ENCODE measurements at regions not wholly inside any gene's neighbourhood (a gene's known extent, or its start where the extent isn't known, plus 50 kb on each side); places are given as distances from the start of the nearest gene placed in this dataset.

DNA sequence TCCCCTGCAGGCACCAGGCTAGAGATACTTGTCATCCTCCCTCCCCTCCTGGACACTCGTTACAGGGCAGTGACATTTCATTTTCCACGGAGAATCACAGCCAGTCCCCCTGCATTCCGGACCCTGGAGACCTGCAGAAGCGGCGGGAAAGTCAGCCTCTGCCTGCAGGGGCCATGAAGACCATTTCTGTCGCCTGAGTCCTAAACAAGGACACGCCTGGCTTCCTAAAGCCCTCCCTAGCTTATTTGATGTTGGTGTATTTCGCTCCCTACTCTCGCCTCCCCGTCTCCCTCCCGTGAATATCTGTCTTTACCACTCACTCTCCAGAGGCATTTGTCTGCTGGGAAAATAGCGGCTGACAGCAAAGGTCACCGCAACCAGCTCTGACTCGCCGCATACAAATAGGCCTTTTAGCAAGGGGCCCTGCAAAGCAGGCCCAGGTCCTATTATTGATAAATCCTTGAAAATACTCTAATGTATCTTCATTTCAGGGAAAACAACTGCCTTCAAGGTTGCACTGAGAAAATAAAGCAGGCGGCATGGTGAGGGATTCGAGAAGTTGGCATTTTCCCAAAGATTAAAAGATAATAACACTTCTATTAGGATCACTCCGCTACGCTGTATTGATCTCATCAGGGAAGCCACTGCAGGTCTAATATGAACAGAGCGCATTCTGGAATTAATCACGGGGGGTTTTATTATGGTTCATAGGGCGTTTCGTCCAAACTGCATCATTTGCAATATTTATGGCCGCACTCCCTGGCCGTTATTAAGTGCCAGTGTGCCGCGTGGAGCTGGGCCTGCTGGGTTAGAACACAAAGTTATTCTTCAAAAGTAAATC lies 447.1 kb upstream of the CDH5 start:
- WGBS (ENCODE audit: insufficient coverage) = 32% methylated on average over 15 of the region's 27 CpGs
- no peak overlapping the region for H3K4me3 ChIP-seq (ENCODE audit: low read depth, low read length)
- peak; percentile 4 to 93 (median 35) for DNase-seq (ENCODE audit: low read depth in 4 of 6, low spot score in 6 of 6)
- H3K4me1 ChIP-seq (ENCODE audit: control insufficient read depth, insufficient read depth, low read length) = peaks cover 16% of the 10 kb centered on the region
- peak overlapping the region; percentile 22 for H3K27ac ChIP-seq (ENCODE audit: low read depth, low read length)
- H3K36me3 ChIP-seq (ENCODE audit: control insufficient read depth, insufficient read depth, low read length) = no peaks in the 10 kb centered on the region
- H3K27me3 ChIP-seq (ENCODE audit: control insufficient read depth, insufficient read depth, low read length) = no peaks in the 10 kb centered on the region
- peaks cover 1% of the 10 kb centered on the region for H3K9me3 ChIP-seq (ENCODE audit: control insufficient read depth, insufficient read depth, low read length)

DNA sequence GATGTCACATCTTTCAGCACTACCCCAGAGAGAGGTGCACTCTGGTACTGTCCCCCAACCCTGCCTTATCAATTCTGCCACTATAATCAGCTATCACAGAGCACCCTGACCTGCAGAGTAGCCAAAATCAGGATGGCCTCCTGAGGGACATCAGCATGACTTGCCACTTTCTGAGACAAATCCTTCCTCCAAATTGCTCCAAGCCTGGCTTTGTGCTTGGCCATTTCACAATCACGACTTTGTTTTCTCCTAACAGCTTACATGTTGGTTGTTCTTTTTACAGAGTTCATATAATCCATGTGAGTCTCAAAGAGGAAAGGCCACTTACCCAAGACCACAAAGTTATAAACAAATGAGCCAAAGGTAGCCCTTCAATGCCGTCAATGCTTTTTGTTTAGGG lies 449.0 kb upstream of the CDH5 start:
- Histone ChIP-seq H3K27me3 (ENCODE audit: control insufficient read depth, insufficient read depth, low read length) (no peaks in the 10 kb centered on the region), H3K4me3 (ENCODE audit: low read depth, low read length) (no peak overlapping the region), H3K27ac (ENCODE audit: low read depth, low read length) (no peak overlapping the region), H3K4me1 (ENCODE audit: control insufficient read depth, insufficient read depth, low read length) (peaks cover 16% of the 10 kb centered on the region), H3K36me3 (ENCODE audit: control insufficient read depth, insufficient read depth, low read length) (no peaks in the 10 kb centered on the region), H3K9me3 (ENCODE audit: control insufficient read depth, insufficient read depth, low read length) (peaks cover 1% of the 10 kb centered on the region)
- WGBS (ENCODE audit: insufficient coverage) = 100% methylated on average over 1 of the region's 2 CpGs
- DNase-seq (ENCODE audit: low read depth in 4 of 6, low spot score in 6 of 6) = no peak

DNA sequence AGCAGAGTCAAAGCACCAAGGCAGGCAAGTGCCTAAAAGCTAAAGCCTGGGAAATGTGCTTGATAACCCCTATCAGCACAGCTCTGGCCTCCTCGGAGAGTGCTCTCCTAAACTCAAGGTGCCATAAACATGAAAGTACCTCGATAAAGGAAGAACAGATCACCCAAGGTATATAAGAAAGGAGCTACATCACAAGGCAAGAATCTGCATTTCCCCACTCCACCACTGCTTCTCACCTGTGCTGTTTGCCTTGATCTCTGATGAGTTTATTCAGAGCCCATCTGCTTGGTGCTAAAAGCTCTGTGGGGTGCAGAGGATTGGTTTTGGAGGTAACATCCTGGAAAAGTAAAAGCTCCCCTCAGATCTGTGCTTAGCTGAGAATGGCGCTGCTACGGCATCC lies 449.5 kb upstream of the CDH5 start:
- Histone ChIP-seq H3K4me3 (ENCODE audit: low read depth, low read length) (no peak overlapping the region), H3K27me3 (ENCODE audit: control insufficient read depth, insufficient read depth, low read length) (no peaks in the 10 kb centered on the region), H3K4me1 (ENCODE audit: control insufficient read depth, insufficient read depth, low read length) (peaks cover 16% of the 10 kb centered on the region), H3K27ac (ENCODE audit: low read depth, low read length) (no peak overlapping the region), H3K36me3 (ENCODE audit: control insufficient read depth, insufficient read depth, low read length) (no peaks in the 10 kb centered on the region), H3K9me3 (ENCODE audit: control insufficient read depth, insufficient read depth, low read length) (peaks cover 1% of the 10 kb centered on the region)
- peak in 1 of 6 donors; percentile 37 for DNase-seq (ENCODE audit: low read depth in 4 of 6, low spot score in 6 of 6)
- WGBS (ENCODE audit: insufficient coverage) = no CpG with 5 or more reads among the region's 4 CpGs

DNA sequence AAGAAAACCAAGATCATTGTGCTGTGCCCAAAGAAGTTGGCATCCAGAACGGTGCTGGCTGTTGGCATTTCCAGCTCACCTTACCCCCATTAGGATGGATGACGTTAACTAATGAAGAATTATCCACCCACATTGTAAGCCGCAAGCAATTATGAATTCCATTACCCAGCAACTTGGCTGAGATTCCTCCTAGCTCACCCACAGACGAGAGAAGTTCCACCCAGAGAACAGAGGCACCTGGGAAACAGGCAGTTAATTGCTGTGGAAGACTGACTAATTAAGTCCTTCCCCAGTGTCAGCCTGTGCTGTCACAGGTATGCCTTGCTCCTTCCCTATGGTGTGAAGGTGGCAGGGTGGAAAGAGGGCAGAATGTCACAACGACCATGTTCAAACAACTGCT lies 456.2 kb upstream of the CDH5 start:
- Histone ChIP-seq H3K9me3 (ENCODE audit: control insufficient read depth, insufficient read depth, low read length) (no peaks in the 10 kb centered on the region), H3K4me1 (ENCODE audit: control insufficient read depth, insufficient read depth, low read length) (peaks cover 12% of the 10 kb centered on the region), H3K4me3 (ENCODE audit: low read depth, low read length) (no peak overlapping the region), H3K27me3 (ENCODE audit: control insufficient read depth, insufficient read depth, low read length) (no peaks in the 10 kb centered on the region), H3K27ac (ENCODE audit: low read depth, low read length) (no peak overlapping the region), H3K36me3 (ENCODE audit: control insufficient read depth, insufficient read depth, low read length) (no peaks in the 10 kb centered on the region)
- 64% methylated on average over 2 of the region's 5 CpGs for WGBS (ENCODE audit: insufficient coverage)
- DNase-seq (ENCODE audit: low read depth in 4 of 6, low spot score in 6 of 6) = no peak

DNA sequence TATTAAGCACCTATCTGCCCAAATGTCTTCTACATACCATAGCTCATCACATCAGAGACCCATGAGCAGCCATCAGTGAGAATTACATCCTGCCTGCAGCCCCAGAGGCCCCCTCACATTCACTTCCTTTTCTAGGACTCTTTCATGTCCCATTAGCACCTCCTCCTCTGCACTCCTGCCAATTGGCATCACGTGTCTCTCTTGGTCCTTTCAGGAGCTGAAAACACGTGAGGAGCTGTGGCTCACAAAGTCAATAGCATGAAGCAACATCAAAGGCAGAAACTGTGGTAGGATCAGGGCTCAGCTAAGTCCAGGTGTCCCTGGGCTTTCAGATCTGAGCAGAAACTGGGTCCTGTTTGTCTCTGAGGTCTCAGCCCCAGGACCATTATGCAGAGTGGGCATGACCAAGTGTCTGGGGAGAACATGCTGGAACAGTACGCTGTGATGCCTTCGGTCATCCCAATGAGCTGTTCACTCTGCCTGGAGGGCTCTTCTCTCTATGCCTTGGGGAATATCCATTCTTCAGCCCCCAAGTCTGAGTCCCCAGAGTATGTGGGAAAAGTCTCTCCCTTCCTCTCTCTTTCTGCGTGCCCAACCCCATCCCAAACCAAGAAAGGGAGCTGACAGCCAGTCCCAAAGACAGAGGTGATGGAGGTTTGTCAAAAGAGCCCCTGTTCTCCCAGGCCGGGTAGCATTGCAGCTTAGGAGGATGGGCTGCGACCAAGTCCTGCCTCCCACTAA lies 457.0 kb upstream of the CDH5 start:
- DNase-seq (ENCODE audit: low read depth in 4 of 6, low spot score in 6 of 6) = peak in 2 of 6 donors; percentile 24
- WGBS (ENCODE audit: insufficient coverage) = 52% methylated on average over 4 of the region's 7 CpGs
- H3K27ac ChIP-seq (ENCODE audit: low read depth, low read length) = no peak overlapping the region
- H3K4me3 ChIP-seq (ENCODE audit: low read depth, low read length) = no peak overlapping the region
- H3K9me3 ChIP-seq (ENCODE audit: control insufficient read depth, insufficient read depth, low read length) = no peaks in the 10 kb centered on the region
- H3K27me3 ChIP-seq (ENCODE audit: control insufficient read depth, insufficient read depth, low read length) = no peaks in the 10 kb centered on the region
- peaks cover 12% of the 10 kb centered on the region for H3K4me1 ChIP-seq (ENCODE audit: control insufficient read depth, insufficient read depth, low read length)
- no peaks in the 10 kb centered on the region for H3K36me3 ChIP-seq (ENCODE audit: control insufficient read depth, insufficient read depth, low read length)

DNA sequence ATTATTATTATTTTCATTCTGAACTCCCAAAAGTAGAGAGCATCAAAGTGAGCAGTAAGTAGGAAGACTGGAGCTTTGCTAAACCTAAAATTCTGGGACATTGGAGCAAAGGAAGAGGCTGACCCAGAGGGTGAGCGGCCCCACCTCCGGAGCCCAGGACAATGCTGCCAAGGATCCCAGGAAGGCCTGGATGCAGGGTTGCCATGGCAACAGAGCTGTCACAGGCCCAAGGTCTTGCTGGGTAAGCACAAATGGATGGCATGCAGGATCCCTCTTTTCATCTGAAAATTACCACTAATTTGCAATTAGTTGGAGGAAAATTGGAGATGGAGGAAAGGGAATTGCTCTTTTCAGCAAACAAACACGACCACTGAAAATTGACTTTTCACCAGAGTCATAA lies 457.9 kb upstream of the CDH5 start:
- H3K36me3 ChIP-seq (ENCODE audit: control insufficient read depth, insufficient read depth, low read length) = no peaks in the 10 kb centered on the region
- H3K4me1 ChIP-seq (ENCODE audit: control insufficient read depth, insufficient read depth, low read length) = peaks cover 12% of the 10 kb centered on the region
- peak in 5 of 6 donors; percentile 21 to 90 (median 59) for DNase-seq (ENCODE audit: low read depth in 4 of 6, low spot score in 6 of 6)
- H3K27ac ChIP-seq (ENCODE audit: low read depth, low read length) = no peak overlapping the region
- H3K9me3 ChIP-seq (ENCODE audit: control insufficient read depth, insufficient read depth, low read length) = no peaks in the 10 kb centered on the region
- H3K4me3 ChIP-seq (ENCODE audit: low read depth, low read length) = no peak overlapping the region
- 10% methylated on average over 2 of the region's 3 CpGs for WGBS (ENCODE audit: insufficient coverage)
- no peaks in the 10 kb centered on the region for H3K27me3 ChIP-seq (ENCODE audit: control insufficient read depth, insufficient read depth, low read length)

DNA sequence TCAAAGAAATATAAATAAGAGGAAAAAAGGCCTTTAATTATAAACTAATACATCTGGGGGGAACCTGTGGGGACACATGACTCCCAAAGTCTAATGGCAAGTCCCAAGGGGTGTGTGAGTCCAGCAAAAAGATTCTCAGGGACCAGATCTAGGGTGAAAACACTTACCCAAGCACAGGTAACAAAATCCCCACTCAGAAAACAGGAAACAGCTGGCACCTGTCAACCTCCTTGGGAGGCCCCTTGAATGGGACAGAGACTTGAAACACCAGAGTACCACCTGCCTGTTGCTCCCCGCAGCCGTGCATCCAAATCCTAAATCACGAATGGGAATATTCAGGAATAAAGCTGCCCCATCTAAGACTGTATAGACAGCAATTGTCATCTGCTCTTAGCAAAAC lies 461.2 kb upstream of the CDH5 start:
- H3K27me3 ChIP-seq (ENCODE audit: control insufficient read depth, insufficient read depth, low read length) = no peaks in the 10 kb centered on the region
- no peak overlapping the region for H3K27ac ChIP-seq (ENCODE audit: low read depth, low read length)
- no peaks in the 10 kb centered on the region for H3K36me3 ChIP-seq (ENCODE audit: control insufficient read depth, insufficient read depth, low read length)
- DNase-seq (ENCODE audit: low read depth in 4 of 6, low spot score in 6 of 6) = no peak
- no peak overlapping the region for H3K4me3 ChIP-seq (ENCODE audit: low read depth, low read length)
- H3K9me3 ChIP-seq (ENCODE audit: control insufficient read depth, insufficient read depth, low read length) = no peaks in the 10 kb centered on the region
- 55% methylated on average over 3 of the region's 3 CpGs for WGBS (ENCODE audit: insufficient coverage)
- H3K4me1 ChIP-seq (ENCODE audit: control insufficient read depth, insufficient read depth, low read length) = peaks cover 12% of the 10 kb centered on the region

DNA sequence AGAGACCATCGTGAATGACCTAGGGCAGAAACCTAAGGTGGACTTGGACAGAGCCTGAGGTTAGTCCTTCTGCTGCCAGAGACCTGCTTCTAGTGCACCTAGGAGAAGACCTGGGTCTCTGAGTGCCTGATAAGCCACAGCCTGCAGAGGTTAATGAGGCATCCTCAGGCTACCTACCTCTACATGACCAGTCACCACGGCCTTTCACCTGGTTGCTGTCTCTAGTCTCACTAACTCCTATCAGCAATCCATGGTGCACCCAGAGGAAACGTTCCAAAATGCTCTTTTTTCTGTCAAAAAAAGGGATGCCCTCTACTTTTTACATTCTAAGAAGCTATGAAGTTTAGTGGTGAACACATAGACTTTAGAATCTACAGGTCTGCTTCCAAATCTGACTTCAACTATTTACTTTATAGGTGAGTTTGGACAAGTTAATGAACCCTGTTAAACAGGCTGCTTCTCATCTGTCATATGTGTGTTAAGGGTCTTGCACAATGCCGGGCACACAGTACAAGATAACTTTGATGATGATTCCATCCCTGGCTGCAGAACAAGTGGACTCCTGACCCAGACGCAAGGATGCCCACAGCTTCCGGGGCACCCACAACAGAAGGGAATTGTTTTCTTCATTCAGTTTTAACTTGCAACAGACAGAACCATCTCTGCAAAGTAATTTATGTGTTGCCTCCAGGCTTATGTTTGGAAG lies 469.9 kb upstream of the CDH5 start:
- WGBS (ENCODE audit: insufficient coverage) = 96% methylated on average over 3 of the region's 6 CpGs
- H3K27me3 ChIP-seq (ENCODE audit: control insufficient read depth, insufficient read depth, low read length) = no peaks in the 10 kb centered on the region
- no peak for DNase-seq (ENCODE audit: low read depth in 4 of 6, low spot score in 6 of 6)
- no peak overlapping the region for H3K4me3 ChIP-seq (ENCODE audit: low read depth, low read length)
- H3K36me3 ChIP-seq (ENCODE audit: control insufficient read depth, insufficient read depth, low read length) = no peaks in the 10 kb centered on the region
- H3K27ac ChIP-seq (ENCODE audit: low read depth, low read length) = no peak overlapping the region
- no peaks in the 10 kb centered on the region for H3K9me3 ChIP-seq (ENCODE audit: control insufficient read depth, insufficient read depth, low read length)
- no peaks in the 10 kb centered on the region for H3K4me1 ChIP-seq (ENCODE audit: control insufficient read depth, insufficient read depth, low read length)

DNA sequence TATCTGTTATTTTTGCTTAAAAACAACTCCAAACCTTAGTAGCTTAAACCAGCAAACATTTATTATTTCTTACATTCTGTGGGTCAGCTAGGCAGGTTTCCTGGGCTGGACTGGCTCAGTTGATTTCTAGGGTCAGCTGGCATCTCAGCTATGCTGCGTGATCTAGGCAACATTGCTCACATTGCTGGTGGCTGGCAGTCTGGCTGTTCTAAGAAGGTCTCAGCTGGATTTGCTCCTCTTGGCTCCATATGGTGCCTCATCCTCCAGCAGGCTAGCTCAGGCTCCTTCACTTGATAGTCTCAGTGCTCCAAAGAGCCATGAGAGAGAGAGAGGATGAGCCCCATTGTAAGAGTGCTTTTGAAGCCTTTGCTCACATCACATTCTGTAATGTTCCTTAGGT lies 470.6 kb upstream of the CDH5 start:
- Histone ChIP-seq H3K27ac (ENCODE audit: low read depth, low read length) (no peak overlapping the region), H3K4me3 (ENCODE audit: low read depth, low read length) (no peak overlapping the region), H3K27me3 (ENCODE audit: control insufficient read depth, insufficient read depth, low read length) (no peaks in the 10 kb centered on the region), H3K4me1 (ENCODE audit: control insufficient read depth, insufficient read depth, low read length) (no peaks in the 10 kb centered on the region), H3K9me3 (ENCODE audit: control insufficient read depth, insufficient read depth, low read length) (no peaks in the 10 kb centered on the region), H3K36me3 (ENCODE audit: control insufficient read depth, insufficient read depth, low read length) (no peaks in the 10 kb centered on the region)
- DNase-seq (ENCODE audit: low read depth in 4 of 6, low spot score in 6 of 6) = no peak
- 89% methylated on average over 1 of the region's 1 CpG for WGBS (ENCODE audit: insufficient coverage)
